ENCODE measurements at regions not wholly inside any gene's neighbourhood (a gene's known extent, or its start where the extent isn't known, plus 50 kb on each side); places are given as distances from the start of the nearest gene placed in this dataset.

- no peak for TF ChIP-seq CTCF (IDR thresholded peaks at IDR 0.05)
- no peak for TF ChIP-seq EZH2 (IDR thresholded peaks at IDR 0.05)
These were observed 73.6 kb downstream of the DACT1 start for GRCh38 chr14:58711382-58711781.

Measured in neural progenitor cell (in vitro differentiated cells).